ENCODE measurements at regions not wholly inside any gene's neighbourhood (a gene's known extent, or its start where the extent isn't known, plus 50 kb on each side); places are given as distances from the start of the nearest gene placed in this dataset.

GRCh38 chr1:222455188-222455879 is 92.6 kb downstream of the HHIPL2 start:
- WGBS, 2 donors = 3 to 4% methylated on average over 16 of the region's 16 CpGs
- TF ChIP-seq, protein P1, sequence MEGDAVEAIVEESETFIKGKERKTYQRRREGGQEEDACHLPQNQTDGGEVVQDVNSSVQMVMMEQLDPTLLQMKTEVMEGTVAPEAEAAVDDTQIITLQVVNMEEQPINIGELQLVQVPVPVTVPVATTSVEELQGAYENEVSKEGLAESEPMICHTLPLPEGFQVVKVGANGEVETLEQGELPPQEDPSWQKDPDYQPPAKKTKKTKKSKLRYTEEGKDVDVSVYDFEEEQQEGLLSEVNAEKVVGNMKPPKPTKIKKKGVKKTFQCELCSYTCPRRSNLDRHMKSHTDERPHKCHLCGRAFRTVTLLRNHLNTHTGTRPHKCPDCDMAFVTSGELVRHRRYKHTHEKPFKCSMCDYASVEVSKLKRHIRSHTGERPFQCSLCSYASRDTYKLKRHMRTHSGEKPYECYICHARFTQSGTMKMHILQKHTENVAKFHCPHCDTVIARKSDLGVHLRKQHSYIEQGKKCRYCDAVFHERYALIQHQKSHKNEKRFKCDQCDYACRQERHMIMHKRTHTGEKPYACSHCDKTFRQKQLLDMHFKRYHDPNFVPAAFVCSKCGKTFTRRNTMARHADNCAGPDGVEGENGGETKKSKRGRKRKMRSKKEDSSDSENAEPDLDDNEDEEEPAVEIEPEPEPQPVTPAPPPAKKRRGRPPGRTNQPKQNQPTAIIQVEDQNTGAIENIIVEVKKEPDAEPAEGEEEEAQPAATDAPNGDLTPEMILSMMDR (IDR thresholded peaks at IDR 0.05) = peak in 1 of 3 donors; percentile 81
- no peak for TF ChIP-seq POLR2A (IDR thresholded peaks at IDR 0.05)
- intact Hi-C loops (cut with DNase I; ENCODE audit: low total_unique reads) = loop anchor here (10.0 kb wide), 1 partner anchor 971 kb away; no protein-coding TSS in a partner anchor
- peak; percentile 89 to 97 for DNase-seq (ENCODE audit: low spot score in 2 of 2)
- no peak overlapping the region for H3K4me3 ChIP-seq (ENCODE audit: low read depth, poor library complexity, severe bottlenecking)

DNA sequence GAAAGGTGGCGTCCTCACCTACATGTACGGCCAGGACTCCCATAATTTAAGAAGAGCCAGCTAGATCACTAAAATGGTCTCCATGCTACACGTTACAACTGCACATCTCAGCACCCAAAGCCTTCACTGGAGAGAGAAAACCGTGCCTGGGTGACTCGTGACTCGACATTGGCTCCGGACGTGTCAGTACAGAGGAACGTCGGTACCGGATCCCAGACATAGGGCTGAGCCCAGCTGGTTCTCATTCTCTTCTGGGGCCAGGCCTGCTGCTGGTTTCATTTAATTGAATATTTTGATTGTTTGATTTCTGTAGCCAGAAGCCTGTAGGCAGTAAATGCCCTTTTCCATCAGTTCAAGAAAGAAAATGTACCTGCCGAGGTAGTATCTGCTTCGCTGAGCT is 93.1 kb downstream of the HHIPL2 start:
- 18 to 22% methylated on average over 13 of the region's 13 CpGs for WGBS, 2 donors
- DNase-seq (ENCODE audit: low spot score in 2 of 2) = peak in 1 of 2 donors; percentile 19
- intact Hi-C loops (cut with DNase I; ENCODE audit: low total_unique reads) = loop anchor here (10.0 kb wide), 1 partner anchor 970 kb away; no protein-coding TSS in a partner anchor
- no peak for TF ChIP-seq POLR2A (IDR thresholded peaks at IDR 0.05)
- TF ChIP-seq, protein P1 (IDR thresholded peaks at IDR 0.05) = no peak
- no peak overlapping the region for H3K4me3 ChIP-seq (ENCODE audit: low read depth, poor library complexity, severe bottlenecking)

- DNase-seq (ENCODE audit: low spot score in 2 of 2) = no peak
- 78 to 89% methylated on average over 5 of the region's 5 CpGs for WGBS, 2 donors
- no peak for TF ChIP-seq POLR2A (IDR thresholded peaks at IDR 0.05)
- TF ChIP-seq, protein P1 (IDR thresholded peaks at IDR 0.05) = no peak
- intact Hi-C loops (cut with DNase I; ENCODE audit: low total_unique reads) = loop anchor here (10.0 kb wide), 1 partner anchor 969 kb away; no protein-coding TSS in a partner anchor
- H3K4me3 ChIP-seq (ENCODE audit: low read depth, poor library complexity, severe bottlenecking) = no peak overlapping the region
Measured at GRCh38 chr1:222454186-222454585, 93.7 kb downstream of the HHIPL2 start.

GRCh38 chr1:222452031-222452430 is 95.9 kb downstream of the HHIPL2 start:
- 49 to 54% methylated on average over 3 of the region's 3 CpGs for WGBS, 2 donors
- intact Hi-C loops (cut with DNase I; ENCODE audit: low total_unique reads) = loop anchor here (10.0 kb wide), 1 partner anchor 967 kb away; no protein-coding TSS in a partner anchor
- TF ChIP-seq POLR2A (IDR thresholded peaks at IDR 0.05) = no peak
- TF ChIP-seq, protein P1 (IDR thresholded peaks at IDR 0.05) = no peak

DNA sequence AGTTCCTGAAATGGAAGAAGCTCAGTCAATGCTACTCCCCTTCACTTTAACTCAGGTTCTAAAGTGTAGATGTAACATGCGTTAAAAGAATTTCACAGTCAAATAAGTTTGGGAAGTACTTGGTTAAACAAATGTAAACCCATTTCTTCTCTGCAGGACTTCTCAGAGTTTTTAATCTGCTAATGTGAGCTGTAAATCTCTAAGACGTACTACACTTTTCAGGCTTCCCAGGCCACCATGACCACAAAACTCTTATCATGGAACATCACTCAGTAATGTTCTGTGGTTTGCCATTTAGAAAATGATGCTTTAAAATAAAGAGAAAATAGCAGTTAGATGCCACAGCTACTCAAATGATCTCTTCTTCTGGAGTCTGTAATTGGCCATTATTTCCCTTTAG is 104.3 kb downstream of the HHIPL2 start:
- no peak for DNase-seq (ENCODE audit: low spot score in 2 of 2)
- 82 to 88% methylated on average over 2 of the region's 2 CpGs for WGBS, 2 donors
- TF ChIP-seq, protein P1 (IDR thresholded peaks at IDR 0.05) = no peak
- TF ChIP-seq POLR2A (IDR thresholded peaks at IDR 0.05) = no peak
- intact Hi-C loops (cut with DNase I; ENCODE audit: low total_unique reads) = no loop called here
- no peak overlapping the region for H3K4me3 ChIP-seq (ENCODE audit: low read depth, poor library complexity, severe bottlenecking)

More at GRCh38 chr1:222452031-222452430, 95.9 kb downstream of the HHIPL2 start:
- no peak for DNase-seq (ENCODE audit: low spot score in 2 of 2)
- H3K4me3 ChIP-seq (ENCODE audit: low read depth, poor library complexity, severe bottlenecking) = no peak overlapping the region
